ENCODE measurements at regions not wholly inside any gene's neighbourhood (a gene's known extent, or its start where the extent isn't known, plus 50 kb on each side); places are given as distances from the start of the nearest gene placed in this dataset.

- Histone ChIP-seq H3K27me3 (ENCODE audit: control insufficient read depth in 2 of 2, insufficient read depth in 2 of 2, low read length in 2 of 2) (peaks cover 0 to 5% of the 10 kb centered on the region in 2 experiments), H3K27ac (ENCODE audit: insufficient read depth, low read depth, low read length) (no peak overlapping the region), H3K9me3 (replicated peaks; ENCODE audit: control insufficient read depth, insufficient read depth, low read length) (no peaks in the 10 kb centered on the region), H3K36me3 (ENCODE audit: control insufficient read depth in 2 of 2, extremely low read depth in 1 of 2, insufficient read depth in 2 of 2, low read length in 2 of 2) (no peaks in the 10 kb centered on the region), H3K4me3 (replicated peaks in 1 of 3; ENCODE audit: insufficient read depth in 1 of 3, low read depth in 1 of 3, low read length in 3 of 3) (no peak overlapping the region), H3K79me2 (ENCODE audit: control insufficient read depth, insufficient read depth, low read length) (no peaks in the 10 kb centered on the region), H4K20me1 (replicated peaks; ENCODE audit: control insufficient read depth, extremely low read depth, insufficient read depth, low read length) (no peaks in the 10 kb centered on the region), H3K9ac (replicated peaks; ENCODE audit: extremely low read depth, insufficient read depth, low read length) (no peak overlapping the region), H3K4me1 (ENCODE audit: control insufficient read depth, extremely low read depth, insufficient read depth, low read length) (no peaks in the 10 kb centered on the region), H2AFZ (ENCODE audit: low read depth, low read length) (no peak overlapping the region), H3K4me2 (ENCODE audit: insufficient read depth, low read length) (no peak overlapping the region), H3K9me1 (replicated peaks; ENCODE audit: control insufficient read depth, extremely low read depth, insufficient read depth, low read length) (no peaks in the 10 kb centered on the region)
- dilution Hi-C loops (cut with MboI; ENCODE audit: extremely low pct_ligation_motif_present, low sequenced_read_pairs) = no loop called here
- TF ChIP-seq GATA2 (IDR thresholded peaks at IDR 0.05; ENCODE audit: insufficient read depth, insufficient read length, low read depth, low read length) = no peak
- no peak for TF ChIP-seq FOS (IDR thresholded peaks at IDR 0.05; ENCODE audit: borderline replicate concordance, insufficient read depth, low read length)
- TF ChIP-seq POLR2A (IDR thresholded peaks at IDR 0.05; ENCODE audit: low read depth, low read length) = no peak
- TF ChIP-seq POLR2AphosphoS5 (IDR thresholded peaks at IDR 0.05; ENCODE audit: insufficient read depth, low read depth, low read length) = no peak
- TF ChIP-seq MAX (IDR thresholded peaks at IDR 0.05; ENCODE audit: insufficient read depth, insufficient read length) = no peak
- TF ChIP-seq EZH2 (IDR thresholded peaks at IDR 0.05; ENCODE audit: borderline replicate concordance, low read depth, low read length, severe bottlenecking) = no peak
- intact Hi-C loops (cut with micrococcal nuclease) = no loop called here
- CTCF ChIA-PET = interaction anchor here (1.0 to 2.9 kb wide), 2 partner anchors 9 to 10 kb away, joined by 3 to 11 read pairs; no protein-coding TSS in a partner anchor
- BruUV-seq (replicated peaks) = no TSS peak
- FAIRE-seq (no peak), DNase-seq (ENCODE audit: low read depth, low spot score) (no peak)
- POLR2A ChIA-PET = no interaction called here
These were observed 72.1 kb downstream of the AVPR1A start for GRCh38 chr12:63078906-63079305.

- ChIA-PET POLR2A (no interaction called here), CTCF (interaction anchor here (1.0 kb wide), 1 partner anchor 11 kb away, joined by 3 read pairs; no protein-coding TSS in a partner anchor)
- Histone ChIP-seq H3K79me2 (ENCODE audit: control insufficient read depth, insufficient read depth, low read length) (no peaks in the 10 kb centered on the region), H3K27ac (ENCODE audit: insufficient read depth, low read depth, low read length) (no peak overlapping the region), H2AFZ (ENCODE audit: low read depth, low read length) (no peak overlapping the region), H3K9me3 (replicated peaks; ENCODE audit: control insufficient read depth, insufficient read depth, low read length) (no peaks in the 10 kb centered on the region), H3K36me3 (ENCODE audit: control insufficient read depth in 2 of 2, extremely low read depth in 1 of 2, insufficient read depth in 2 of 2, low read length in 2 of 2) (no peaks in the 10 kb centered on the region), H3K27me3 (ENCODE audit: control insufficient read depth in 2 of 2, insufficient read depth in 2 of 2, low read length in 2 of 2) (peaks cover 2% of the 10 kb centered on the region in 2 experiments), H4K20me1 (replicated peaks; ENCODE audit: control insufficient read depth, extremely low read depth, insufficient read depth, low read length) (no peaks in the 10 kb centered on the region), H3K9me1 (replicated peaks; ENCODE audit: control insufficient read depth, extremely low read depth, insufficient read depth, low read length) (no peaks in the 10 kb centered on the region), H3K9ac (replicated peaks; ENCODE audit: extremely low read depth, insufficient read depth, low read length) (no peak overlapping the region), H3K4me1 (ENCODE audit: control insufficient read depth, extremely low read depth, insufficient read depth, low read length) (no peaks in the 10 kb centered on the region), H3K4me3 (replicated peaks in 1 of 3; ENCODE audit: insufficient read depth in 1 of 3, low read depth in 1 of 3, low read length in 3 of 3) (no peak overlapping the region), H3K4me2 (ENCODE audit: insufficient read depth, low read length) (no peak overlapping the region)
- no peak for FAIRE-seq
- DNase-seq (ENCODE audit: low read depth, low spot score) = no peak
- intact Hi-C loops (cut with micrococcal nuclease) = no loop called here
- BruUV-seq (replicated peaks) = no TSS peak
- TF ChIP-seq GATA2 (IDR thresholded peaks at IDR 0.05; ENCODE audit: insufficient read depth, insufficient read length, low read depth, low read length) (no peak), CTCF (IDR thresholded peaks at IDR 0.05; ENCODE audit: extremely low read depth in 1 of 2, insufficient read depth in 1 of 2, low read depth in 1 of 2, low read length in 2 of 2) (no peak), POLR2A (IDR thresholded peaks at IDR 0.05; ENCODE audit: low read depth, low read length) (no peak), JUN (IDR thresholded peaks at IDR 0.05; ENCODE audit: borderline replicate concordance, insufficient read depth, insufficient read length, low read depth) (no peak), FOS (IDR thresholded peaks at IDR 0.05; ENCODE audit: borderline replicate concordance, insufficient read depth, low read length) (no peak), MYC (IDR thresholded peaks at IDR 0.05; ENCODE audit: low read depth, low read length) (no peak), POLR2AphosphoS5 (IDR thresholded peaks at IDR 0.05; ENCODE audit: insufficient read depth, low read depth, low read length) (no peak), MAX (IDR thresholded peaks at IDR 0.05; ENCODE audit: insufficient read depth, insufficient read length) (no peak), EZH2 (IDR thresholded peaks at IDR 0.05; ENCODE audit: borderline replicate concordance, low read depth, low read length, severe bottlenecking) (no peak)
- dilution Hi-C loops (cut with MboI; ENCODE audit: extremely low pct_ligation_motif_present, low sequenced_read_pairs) = no loop called here
These were observed 75.5 kb downstream of the AVPR1A start for GRCh38 chr12:63075376-63076060.

Data from endothelial cell of umbilical vein (primary cell).